ENCODE measurements at regions not wholly inside any gene's neighbourhood (a gene's known extent, or its start where the extent isn't known, plus 50 kb on each side); places are given as distances from the start of the nearest gene placed in this dataset.
"Not testable (repeated sequence)": the region's sequence is repeated elsewhere in the genome, so short reads cannot be mapped to it uniquely, and the experiment has no call there.

GRCh38 chr10:62661143-62661542 lies 143.4 kb upstream of the ADO start:
- no peak for DNase-seq (ENCODE audit: low spot score)

GRCh38 chr10:62662486-62662885 lies 142.0 kb upstream of the ADO start:
- DNase-seq (ENCODE audit: low spot score), result no peak

GRCh38 chr10:62665771-62666170 lies 138.7 kb upstream of the ADO start:
- DNase-seq (ENCODE audit: low spot score), result no peak

GRCh38 chr10:62666275-62666674 lies 138.2 kb upstream of the ADO start:
- peak; percentile 21 for DNase-seq (ENCODE audit: low spot score)

GRCh38 chr10:62669341-62669740 lies 135.2 kb upstream of the ADO start:
- DNase-seq (ENCODE audit: low spot score), result no peak

- no peak for DNase-seq (ENCODE audit: low spot score)
These were observed 133.4 kb upstream of the ADO start for GRCh38 chr10:62671104-62671503.

- peak; percentile 14 for DNase-seq (ENCODE audit: low spot score)
These were observed 123.1 kb upstream of the ADO start for GRCh38 chr10:62681211-62681940.

GRCh38 chr10:62684911-62685310 lies 119.6 kb upstream of the ADO start:
- no peak for DNase-seq (ENCODE audit: low spot score)

- peak; percentile 35 for DNase-seq (ENCODE audit: low spot score)
These were observed 117.2 kb upstream of the ADO start for GRCh38 chr10:62687230-62687748.

- no peak for DNase-seq (ENCODE audit: low spot score)
These were observed 115.4 kb upstream of the ADO start for GRCh38 chr10:62688971-62689700.

- no peak for DNase-seq (ENCODE audit: low spot score)
These were observed 114.8 kb upstream of the ADO start for GRCh38 chr10:62689712-62690111.

- DNase-seq (ENCODE audit: low spot score), result no peak
These were observed 113.8 kb upstream of the ADO start for GRCh38 chr10:62690703-62691102.

GRCh38 chr10:62691336-62691735 lies 113.2 kb upstream of the ADO start:
- DNase-seq (ENCODE audit: low spot score), result no peak

GRCh38 chr10:62692085-62692484 lies 112.4 kb upstream of the ADO start:
- DNase-seq (ENCODE audit: low spot score), result no peak

- no peak for DNase-seq (ENCODE audit: low spot score)
These were observed 111.2 kb upstream of the ADO start for GRCh38 chr10:62693306-62693705.

- no peak for DNase-seq (ENCODE audit: low spot score)
These were observed 109.9 kb upstream of the ADO start for GRCh38 chr10:62694537-62695126.

- DNase-seq (ENCODE audit: low spot score), result no peak
These were observed 107.7 kb upstream of the ADO start for GRCh38 chr10:62696798-62697197.

- no peak for DNase-seq (ENCODE audit: low spot score)
These were observed 105.4 kb upstream of the ADO start for GRCh38 chr10:62699148-62699547.

GRCh38 chr10:62704121-62704520 lies 100.4 kb upstream of the ADO start:
- not testable (repeated sequence) for DNase-seq (ENCODE audit: low spot score)

- DNase-seq (ENCODE audit: low spot score), result no peak
These were observed 98.7 kb upstream of the ADO start for GRCh38 chr10:62705789-62706188.

GRCh38 chr10:62707810-62708209 lies 96.7 kb upstream of the ADO start:
- no peak for DNase-seq (ENCODE audit: low spot score)

GRCh38 chr10:62708569-62708968 lies 96.0 kb upstream of the ADO start:
- DNase-seq (ENCODE audit: low spot score), result no peak

- no peak for DNase-seq (ENCODE audit: low spot score)
These were observed 95.3 kb upstream of the ADO start for GRCh38 chr10:62709200-62709599.
